AG04450 (cell line): ENCODE measurements at regions not wholly inside any gene's neighbourhood (a gene's known extent, or its start where the extent isn't known, plus 50 kb on each side); places are given as distances from the start of the nearest gene placed in this dataset.

Experiments used
- CTCF ChIA-PET: fragments of 300-600, 350-600 bp; formaldehyde crosslinking; extraction: SDS; loops from one replicate; lab custom pipeline; 2022; ENCODE audit warnings: antibody characterized with exemption, inconsistent platforms; lab: Charles Lee
- POLR2A ChIA-PET: fragments of 350-600 bp; formaldehyde crosslinking; extraction: SDS; loops from one replicate; lab custom pipeline; 2021; ENCODE audit warnings: antibody characterized with exemption, inconsistent platforms; lab: Yijun Ruan, JAX
- DNase-seq: peaks from one replicate; pipeline ENCODE4 v3.0.0-alpha.2; 2011; ENCODE audit warnings: low read depth, low spot score
- H3K27ac ChIP-seq: one replicate; pipeline ENCODE4 v1.5.1; 2012; ENCODE audit warnings: low read depth, low read length, control low read depth
- H3K27me3 ChIP-seq: one replicate; pipeline ENCODE4 v1.6.0; 2012; ENCODE audit warnings: low read length; ENCODE audit not compliant: control insufficient read depth, insufficient read depth
- H3K4me3 ChIP-seq: 2 replicates; pipeline ENCODE4 v1.5.1; 2011; ENCODE audit warnings: mild to moderate bottlenecking, low read depth, low read length, control low read depth
- H3K9me3 ChIP-seq: 2 replicates; pipeline ENCODE4 v1.5.1; 2012; ENCODE audit warnings: low read length; ENCODE audit not compliant: control insufficient read depth, insufficient read depth
- TF ChIP-seq, protein P1 (sequence below): IDR thresholded peaks from 2 replicates; pipeline ENCODE4 v1.5.1; 2011; ENCODE audit warnings: low read depth, low read length, control low read depth, inconsistent platforms

DNA sequence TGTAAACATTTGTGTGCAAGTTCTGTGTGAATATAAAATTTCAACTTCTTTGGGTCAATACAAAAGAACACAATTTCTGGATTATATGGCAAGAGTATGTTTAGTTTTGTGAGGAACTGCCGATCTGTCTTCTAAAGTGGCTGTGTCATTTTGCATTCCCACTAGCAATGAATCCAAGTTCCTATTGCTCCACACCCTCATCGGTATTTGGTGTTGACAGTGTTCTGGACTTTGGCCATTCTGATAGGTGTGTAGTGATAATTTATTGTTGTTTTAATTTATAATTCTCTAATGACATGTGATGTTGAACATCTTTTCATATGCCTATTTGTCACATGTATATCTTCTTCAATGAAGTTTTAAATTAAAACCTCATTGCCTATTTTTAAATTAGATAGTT, 58.2 kb upstream of the TMC3 start:
- no peak for DNase-seq
- H3K27ac ChIP-seq, result no peak overlapping the region
- H3K4me3 ChIP-seq, result no peak overlapping the region
- CTCF ChIA-PET, result interaction anchor here (1.5 kb wide), 1 partner anchor 22 kb away, joined by 3 read pairs; no protein-coding TSS in a partner anchor
- H3K9me3 ChIP-seq, result no peaks in the 10 kb centered on the region
- POLR2A ChIA-PET, result no interaction called here
- TF ChIP-seq, protein P1, sequence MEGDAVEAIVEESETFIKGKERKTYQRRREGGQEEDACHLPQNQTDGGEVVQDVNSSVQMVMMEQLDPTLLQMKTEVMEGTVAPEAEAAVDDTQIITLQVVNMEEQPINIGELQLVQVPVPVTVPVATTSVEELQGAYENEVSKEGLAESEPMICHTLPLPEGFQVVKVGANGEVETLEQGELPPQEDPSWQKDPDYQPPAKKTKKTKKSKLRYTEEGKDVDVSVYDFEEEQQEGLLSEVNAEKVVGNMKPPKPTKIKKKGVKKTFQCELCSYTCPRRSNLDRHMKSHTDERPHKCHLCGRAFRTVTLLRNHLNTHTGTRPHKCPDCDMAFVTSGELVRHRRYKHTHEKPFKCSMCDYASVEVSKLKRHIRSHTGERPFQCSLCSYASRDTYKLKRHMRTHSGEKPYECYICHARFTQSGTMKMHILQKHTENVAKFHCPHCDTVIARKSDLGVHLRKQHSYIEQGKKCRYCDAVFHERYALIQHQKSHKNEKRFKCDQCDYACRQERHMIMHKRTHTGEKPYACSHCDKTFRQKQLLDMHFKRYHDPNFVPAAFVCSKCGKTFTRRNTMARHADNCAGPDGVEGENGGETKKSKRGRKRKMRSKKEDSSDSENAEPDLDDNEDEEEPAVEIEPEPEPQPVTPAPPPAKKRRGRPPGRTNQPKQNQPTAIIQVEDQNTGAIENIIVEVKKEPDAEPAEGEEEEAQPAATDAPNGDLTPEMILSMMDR, result no peak
- peaks cover 2% of the 10 kb centered on the region for H3K27me3 ChIP-seq

- Histone ChIP-seq H3K4me3 (no peak overlapping the region), H3K9me3 (no peaks in the 10 kb centered on the region), H3K27ac (no peak overlapping the region), H3K27me3 (peaks cover 2% of the 10 kb centered on the region)
- TF ChIP-seq, protein P1, result no peak
- no peak for DNase-seq
- ChIA-PET CTCF (no interaction called here), POLR2A (no interaction called here)
Observed at GRCh38 chr15:81427176-81427575, 53.2 kb upstream of the TMC3 start.

GRCh38 chr15:81425905-81426304, 51.9 kb upstream of the TMC3 start:
- DNase-seq, result no peak
- CTCF ChIA-PET, result no interaction called here

More at GRCh38 chr15:81425905-81426304, 51.9 kb upstream of the TMC3 start:
- POLR2A ChIA-PET, result no interaction called here
- H3K4me3 ChIP-seq, result no peak overlapping the region
- TF ChIP-seq, protein P1, result no peak
- peaks cover 2% of the 10 kb centered on the region for H3K27me3 ChIP-seq
- no peaks in the 10 kb centered on the region for H3K9me3 ChIP-seq
- no peak overlapping the region for H3K27ac ChIP-seq
